ENCODE measurements at regions not wholly inside any gene's neighbourhood (a gene's known extent, or its start where the extent isn't known, plus 50 kb on each side); places are given as distances from the start of the nearest gene placed in this dataset.

- TF ChIP-seq, protein P1, sequence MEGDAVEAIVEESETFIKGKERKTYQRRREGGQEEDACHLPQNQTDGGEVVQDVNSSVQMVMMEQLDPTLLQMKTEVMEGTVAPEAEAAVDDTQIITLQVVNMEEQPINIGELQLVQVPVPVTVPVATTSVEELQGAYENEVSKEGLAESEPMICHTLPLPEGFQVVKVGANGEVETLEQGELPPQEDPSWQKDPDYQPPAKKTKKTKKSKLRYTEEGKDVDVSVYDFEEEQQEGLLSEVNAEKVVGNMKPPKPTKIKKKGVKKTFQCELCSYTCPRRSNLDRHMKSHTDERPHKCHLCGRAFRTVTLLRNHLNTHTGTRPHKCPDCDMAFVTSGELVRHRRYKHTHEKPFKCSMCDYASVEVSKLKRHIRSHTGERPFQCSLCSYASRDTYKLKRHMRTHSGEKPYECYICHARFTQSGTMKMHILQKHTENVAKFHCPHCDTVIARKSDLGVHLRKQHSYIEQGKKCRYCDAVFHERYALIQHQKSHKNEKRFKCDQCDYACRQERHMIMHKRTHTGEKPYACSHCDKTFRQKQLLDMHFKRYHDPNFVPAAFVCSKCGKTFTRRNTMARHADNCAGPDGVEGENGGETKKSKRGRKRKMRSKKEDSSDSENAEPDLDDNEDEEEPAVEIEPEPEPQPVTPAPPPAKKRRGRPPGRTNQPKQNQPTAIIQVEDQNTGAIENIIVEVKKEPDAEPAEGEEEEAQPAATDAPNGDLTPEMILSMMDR (IDR thresholded peaks at IDR 0.05): no peak
- TF ChIP-seq POLR2A (IDR thresholded peaks at IDR 0.05): no peak
Observed at GRCh38 chr21:14833241-14833640, 231.6 kb downstream of the NRIP1 start.
